SK-N-SH (cell line): ENCODE measurements at regions not wholly inside any gene's neighbourhood (a gene's known extent, or its start where the extent isn't known, plus 50 kb on each side); places are given as distances from the start of the nearest gene placed in this dataset.

Source experiments
- CHD2 ChIP-seq: fragments of 150-350 bp; IDR thresholded peaks from 2 replicates; pipeline ENCODE4 v1.6.1; 2018; ENCODE audit warnings: low read length; ENCODE audit not compliant: partially characterized antibody
- EP300 ChIP-seq, 2 experiments: IDR thresholded peaks; 2 replicates each; pipeline versions ENCODE4 v1.4.0 to v1.6.1; 2012; ENCODE audit warnings: borderline replicate concordance in 1 of 2, low read depth in 1 of 2, low read length in 1 of 2
- EZH2phosphoT487 ChIP-seq: fragments of 200-600 bp; sonication (generic); IDR thresholded peaks from 2 replicates; pipeline ENCODE4 v1.6.1; 2017; ENCODE audit warnings: low read depth, mixed run types, mild to moderate bottlenecking, antibody characterized with exemption, moderate library complexity, borderline replicate concordance
- FOSL2 ChIP-seq: IDR thresholded peaks from 2 replicates; pipeline ENCODE4 v1.4.0; 2012; ENCODE audit warnings: low read depth, mild to moderate bottlenecking, moderate library complexity, borderline replicate concordance
- FOXM1 ChIP-seq: IDR thresholded peaks from 2 replicates; pipeline ENCODE4 v1.4.0; 2012; ENCODE audit warnings: low read depth, mild to moderate bottlenecking
- NFIC ChIP-seq: IDR thresholded peaks from 2 replicates; pipeline ENCODE4 v1.4.0; 2012; ENCODE audit warnings: borderline replicate concordance
- NRF1 ChIP-seq: IDR thresholded peaks from 2 replicates; pipeline ENCODE4 v1.6.1; 2012; ENCODE audit warnings: low read depth, mild to moderate bottlenecking, low read length
- POLR2AphosphoS5 ChIP-seq: IDR thresholded peaks from 2 replicates; pipeline ENCODE4 v1.6.1; 2012; ENCODE audit warnings: low read depth, low read length
- RAD21 ChIP-seq: IDR thresholded peaks from 2 replicates; pipeline ENCODE4 v1.6.1; 2012; ENCODE audit warnings: mild to moderate bottlenecking, low read length
- TAF1 ChIP-seq: IDR thresholded peaks from 2 replicates; pipeline ENCODE4 v1.6.1; 2012; ENCODE audit warnings: low read depth, mild to moderate bottlenecking, low read length, moderate library complexity, borderline replicate concordance
- TEAD4 ChIP-seq: IDR thresholded peaks from 2 replicates; pipeline ENCODE4 v1.4.0; 2012; ENCODE audit warnings: mild to moderate bottlenecking, borderline replicate concordance; ENCODE audit not compliant: insufficient read depth
- YY1 ChIP-seq: IDR thresholded peaks from 2 replicates; pipeline ENCODE4 v1.4.0; 2012; ENCODE audit warnings: low read depth, mild to moderate bottlenecking
- TF ChIP-seq, protein P1 (sequence below): fragments of 200-600 bp; sonication (generic); IDR thresholded peaks from 2 replicates; pipeline ENCODE4 v1.6.1; 2017; ENCODE audit warnings: antibody characterized with exemption, mild to moderate bottlenecking, moderate library complexity
- TF ChIP-seq, protein P2 (sequence below): IDR thresholded peaks from 2 replicates; pipeline ENCODE4 v1.4.0; 2012; ENCODE audit warnings: low read depth

DNA sequence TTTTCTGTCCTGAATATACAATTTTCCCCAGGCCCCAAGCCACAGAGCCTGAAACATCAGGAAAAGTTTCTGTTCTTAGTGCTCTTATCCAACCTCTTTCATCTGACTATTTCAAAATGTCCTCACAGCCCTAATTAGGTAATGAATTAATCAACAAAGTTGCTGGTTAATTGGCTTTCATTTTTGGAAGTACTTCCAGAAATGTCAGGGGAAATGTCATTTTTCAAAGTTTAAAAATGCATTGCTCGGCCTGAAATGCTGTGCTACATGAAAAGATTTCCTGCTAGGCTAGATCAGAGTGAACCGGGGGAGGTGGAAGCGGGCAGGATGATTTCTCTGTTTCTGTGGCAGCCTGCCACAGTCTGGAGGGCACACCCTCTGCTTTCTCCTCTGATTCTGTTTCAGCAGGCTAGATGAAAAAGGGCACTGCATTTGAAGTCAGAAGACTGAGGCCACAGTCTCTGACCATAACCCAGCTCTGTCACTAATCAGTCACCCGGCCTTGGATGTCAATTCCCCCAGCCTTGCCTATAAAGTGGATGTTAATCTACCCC, 55.9 kb upstream of the BARX1 start:
- TF ChIP-seq POLR2AphosphoS5 (no peak), EP300 (IDR thresholded peaks at IDR 0.05; ENCODE audit: borderline replicate concordance in 1 of 2, low read depth in 1 of 2, low read length in 1 of 2) (no peak), CHD2 (no peak), TAF1 (no peak), RAD21 (no peak), YY1 (no peak), TEAD4 (no peak), NRF1 (no peak), FOSL2 (no peak), NFIC (no peak), FOXM1 (no peak), EZH2phosphoT487 (no peak)
- TF ChIP-seq, protein P1, sequence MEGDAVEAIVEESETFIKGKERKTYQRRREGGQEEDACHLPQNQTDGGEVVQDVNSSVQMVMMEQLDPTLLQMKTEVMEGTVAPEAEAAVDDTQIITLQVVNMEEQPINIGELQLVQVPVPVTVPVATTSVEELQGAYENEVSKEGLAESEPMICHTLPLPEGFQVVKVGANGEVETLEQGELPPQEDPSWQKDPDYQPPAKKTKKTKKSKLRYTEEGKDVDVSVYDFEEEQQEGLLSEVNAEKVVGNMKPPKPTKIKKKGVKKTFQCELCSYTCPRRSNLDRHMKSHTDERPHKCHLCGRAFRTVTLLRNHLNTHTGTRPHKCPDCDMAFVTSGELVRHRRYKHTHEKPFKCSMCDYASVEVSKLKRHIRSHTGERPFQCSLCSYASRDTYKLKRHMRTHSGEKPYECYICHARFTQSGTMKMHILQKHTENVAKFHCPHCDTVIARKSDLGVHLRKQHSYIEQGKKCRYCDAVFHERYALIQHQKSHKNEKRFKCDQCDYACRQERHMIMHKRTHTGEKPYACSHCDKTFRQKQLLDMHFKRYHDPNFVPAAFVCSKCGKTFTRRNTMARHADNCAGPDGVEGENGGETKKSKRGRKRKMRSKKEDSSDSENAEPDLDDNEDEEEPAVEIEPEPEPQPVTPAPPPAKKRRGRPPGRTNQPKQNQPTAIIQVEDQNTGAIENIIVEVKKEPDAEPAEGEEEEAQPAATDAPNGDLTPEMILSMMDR = no peak
- TF ChIP-seq, protein P2, sequence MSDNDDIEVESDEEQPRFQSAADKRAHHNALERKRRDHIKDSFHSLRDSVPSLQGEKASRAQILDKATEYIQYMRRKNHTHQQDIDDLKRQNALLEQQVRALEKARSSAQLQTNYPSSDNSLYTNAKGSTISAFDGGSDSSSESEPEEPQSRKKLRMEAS = no peak
